ENCODE measurements at regions not wholly inside any gene's neighbourhood (a gene's known extent, or its start where the extent isn't known, plus 50 kb on each side); places are given as distances from the start of the nearest gene placed in this dataset.

- Histone ChIP-seq H3K27me3 (ENCODE audit: insufficient read depth, low read length, poor library complexity, severe bottlenecking) (no peaks in the 10 kb centered on the region), H3K27ac (ENCODE audit: low read depth, low read length) (no peak overlapping the region), H3K9me3 (ENCODE audit: low read length) (no peaks in the 10 kb centered on the region), H3K4me1 (ENCODE audit: insufficient read depth, low read length) (no peaks in the 10 kb centered on the region), H3K36me3 (ENCODE audit: insufficient read depth, low read length) (no peaks in the 10 kb centered on the region), H3K4me3 (ENCODE audit: low read length) (no peak overlapping the region)
- no peak overlapping the region for H3K27ac Mint-ChIP-seq
- no peaks in the 10 kb centered on the region for H3K4me1 Mint-ChIP-seq
- ChIA-PET POLR2A (no interaction called here), CTCF (no interaction called here)
- peaks cover 2 to 4% of the 10 kb centered on the region in 2 donors for H3K27me3 Mint-ChIP-seq
- DNase-seq: no peak
- H3K9me3 Mint-ChIP-seq: peaks cover 0 to 3% (median 0%) of the 10 kb centered on the region in 5 donors
- no peak overlapping the region for H3K4me3 Mint-ChIP-seq
- H3K36me3 Mint-ChIP-seq: no peaks in the 10 kb centered on the region
Observed at GRCh38 chr5:57768745-57769144, 286.1 kb upstream of the ACTBL2 start.

- no peaks in the 10 kb centered on the region for H3K4me1 ChIP-seq (ENCODE audit: insufficient read depth, low read length)
- ChIA-PET POLR2A (no interaction called here), CTCF (no interaction called here)
- no peaks in the 10 kb centered on the region for H3K27me3 ChIP-seq (ENCODE audit: insufficient read depth, low read length, poor library complexity, severe bottlenecking)
- no peak overlapping the region for H3K4me3 Mint-ChIP-seq
- H3K4me1 Mint-ChIP-seq: no peaks in the 10 kb centered on the region
- H3K9me3 Mint-ChIP-seq: no peaks in the 10 kb centered on the region
- H3K27ac ChIP-seq (ENCODE audit: low read depth, low read length): no peak overlapping the region
- H3K27ac Mint-ChIP-seq: no peak overlapping the region
- no peaks in the 10 kb centered on the region for H3K36me3 ChIP-seq (ENCODE audit: insufficient read depth, low read length)
- peaks cover 4 to 5% of the 10 kb centered on the region in 2 donors for H3K27me3 Mint-ChIP-seq
- H3K36me3 Mint-ChIP-seq: no peaks in the 10 kb centered on the region
- DNase-seq: no peak
- H3K4me3 ChIP-seq (ENCODE audit: low read length): no peak overlapping the region
- no peaks in the 10 kb centered on the region for H3K9me3 ChIP-seq (ENCODE audit: low read length)
Observed at GRCh38 chr5:57764479-57765089, 282.0 kb upstream of the ACTBL2 start.

GRCh38 chr5:57761513-57761912 lies 278.9 kb upstream of the ACTBL2 start:
- H3K4me1 ChIP-seq (ENCODE audit: insufficient read depth, low read length): no peaks in the 10 kb centered on the region
- Mint-ChIP-seq H3K27ac (no peak overlapping the region), H3K9me3 (no peaks in the 10 kb centered on the region), H3K4me1 (no peaks in the 10 kb centered on the region), H3K4me3 (no peak overlapping the region), H3K27me3 (peaks cover 0 to 5% of the 10 kb centered on the region in 2 donors), H3K36me3 (no peaks in the 10 kb centered on the region)
- no peak overlapping the region for H3K4me3 ChIP-seq (ENCODE audit: low read length)
- no peaks in the 10 kb centered on the region for H3K9me3 ChIP-seq (ENCODE audit: low read length)
- H3K27me3 ChIP-seq (ENCODE audit: insufficient read depth, low read length, poor library complexity, severe bottlenecking): no peaks in the 10 kb centered on the region
- DNase-seq: no peak
- POLR2A ChIA-PET: no interaction called here
- H3K36me3 ChIP-seq (ENCODE audit: insufficient read depth, low read length): no peaks in the 10 kb centered on the region
- no peak overlapping the region for H3K27ac ChIP-seq (ENCODE audit: low read depth, low read length)
- CTCF ChIA-PET: no interaction called here

- CTCF ChIA-PET: no interaction called here
- Histone ChIP-seq H3K4me3 (ENCODE audit: low read length) (no peak overlapping the region), H3K9me3 (ENCODE audit: low read length) (no peaks in the 10 kb centered on the region), H3K27ac (ENCODE audit: low read depth, low read length) (no peak overlapping the region), H3K4me1 (ENCODE audit: insufficient read depth, low read length) (no peaks in the 10 kb centered on the region), H3K27me3 (ENCODE audit: insufficient read depth, low read length, poor library complexity, severe bottlenecking) (no peaks in the 10 kb centered on the region), H3K36me3 (ENCODE audit: insufficient read depth, low read length) (no peaks in the 10 kb centered on the region)
- Mint-ChIP-seq H3K4me3 (no peak overlapping the region), H3K27ac (no peak overlapping the region), H3K9me3 (peaks cover 0 to 3% (median 0%) of the 10 kb centered on the region in 5 donors), H3K27me3 (no peaks in the 10 kb centered on the region), H3K36me3 (no peaks in the 10 kb centered on the region), H3K4me1 (no peaks in the 10 kb centered on the region)
- no peak for DNase-seq
- POLR2A ChIA-PET: no interaction called here
Observed at GRCh38 chr5:57754616-57755015, 272.0 kb upstream of the ACTBL2 start.

GRCh38 chr5:57753446-57753845 lies 270.8 kb upstream of the ACTBL2 start:
- no peaks in the 10 kb centered on the region for H3K27me3 ChIP-seq (ENCODE audit: insufficient read depth, low read length, poor library complexity, severe bottlenecking)
- no peaks in the 10 kb centered on the region for H3K4me1 Mint-ChIP-seq
- peaks cover 0 to 3% (median 0%) of the 10 kb centered on the region in 5 donors for H3K9me3 Mint-ChIP-seq
- POLR2A ChIA-PET: no interaction called here
- H3K36me3 Mint-ChIP-seq: no peaks in the 10 kb centered on the region
- no peaks in the 10 kb centered on the region for H3K9me3 ChIP-seq (ENCODE audit: low read length)
- H3K36me3 ChIP-seq (ENCODE audit: insufficient read depth, low read length): no peaks in the 10 kb centered on the region
- no peak overlapping the region for H3K4me3 ChIP-seq (ENCODE audit: low read length)
- H3K4me1 ChIP-seq (ENCODE audit: insufficient read depth, low read length): no peaks in the 10 kb centered on the region
- CTCF ChIA-PET: no interaction called here
- H3K4me3 Mint-ChIP-seq: no peak overlapping the region
- no peak overlapping the region for H3K27ac Mint-ChIP-seq
- H3K27me3 Mint-ChIP-seq: no peaks in the 10 kb centered on the region
- no peak for DNase-seq
- no peak overlapping the region for H3K27ac ChIP-seq (ENCODE audit: low read depth, low read length)

GRCh38 chr5:57751710-57752109 lies 269.1 kb upstream of the ACTBL2 start:
- H3K36me3 ChIP-seq (ENCODE audit: insufficient read depth, low read length): no peaks in the 10 kb centered on the region
- H3K4me3 Mint-ChIP-seq: no peak overlapping the region
- no peaks in the 10 kb centered on the region for H3K27me3 Mint-ChIP-seq
- POLR2A ChIA-PET: no interaction called here
- H3K4me1 ChIP-seq (ENCODE audit: insufficient read depth, low read length): no peaks in the 10 kb centered on the region
- H3K27ac Mint-ChIP-seq: no peak overlapping the region
- H3K9me3 ChIP-seq (ENCODE audit: low read length): no peaks in the 10 kb centered on the region
- peaks cover 0 to 4% (median 2%) of the 10 kb centered on the region in 5 donors for H3K9me3 Mint-ChIP-seq
- no peaks in the 10 kb centered on the region for H3K4me1 Mint-ChIP-seq
- H3K27ac ChIP-seq (ENCODE audit: low read depth, low read length): no peak overlapping the region
- H3K27me3 ChIP-seq (ENCODE audit: insufficient read depth, low read length, poor library complexity, severe bottlenecking): no peaks in the 10 kb centered on the region
- no peak for DNase-seq
- H3K4me3 ChIP-seq (ENCODE audit: low read length): no peak overlapping the region
- CTCF ChIA-PET: no interaction called here
- H3K36me3 Mint-ChIP-seq: no peaks in the 10 kb centered on the region

GRCh38 chr5:57750891-57751290 lies 268.3 kb upstream of the ACTBL2 start:
- ChIA-PET POLR2A (no interaction called here), CTCF (no interaction called here)
- H3K4me1 Mint-ChIP-seq: no peaks in the 10 kb centered on the region
- H3K9me3 ChIP-seq (ENCODE audit: low read length): no peaks in the 10 kb centered on the region
- H3K4me3 Mint-ChIP-seq: no peak overlapping the region
- H3K4me3 ChIP-seq (ENCODE audit: low read length): no peak overlapping the region
- DNase-seq: no peak
- H3K4me1 ChIP-seq (ENCODE audit: insufficient read depth, low read length): no peaks in the 10 kb centered on the region
- H3K27me3 Mint-ChIP-seq: no peaks in the 10 kb centered on the region
- no peak overlapping the region for H3K27ac ChIP-seq (ENCODE audit: low read depth, low read length)
- no peak overlapping the region for H3K27ac Mint-ChIP-seq
- no peaks in the 10 kb centered on the region for H3K36me3 ChIP-seq (ENCODE audit: insufficient read depth, low read length)
- no peaks in the 10 kb centered on the region for H3K27me3 ChIP-seq (ENCODE audit: insufficient read depth, low read length, poor library complexity, severe bottlenecking)
- no peaks in the 10 kb centered on the region for H3K36me3 Mint-ChIP-seq
- peaks cover 0 to 4% (median 2%) of the 10 kb centered on the region in 5 donors for H3K9me3 Mint-ChIP-seq

GRCh38 chr5:57750282-57750681 lies 267.7 kb upstream of the ACTBL2 start:
- no peak overlapping the region for H3K4me3 ChIP-seq (ENCODE audit: low read length)
- Mint-ChIP-seq H3K4me3 (no peak overlapping the region), H3K9me3 (peaks cover 0 to 4% (median 2%) of the 10 kb centered on the region in 5 donors), H3K36me3 (no peaks in the 10 kb centered on the region), H3K27me3 (no peaks in the 10 kb centered on the region), H3K4me1 (no peaks in the 10 kb centered on the region), H3K27ac (no peak overlapping the region)
- no peaks in the 10 kb centered on the region for H3K9me3 ChIP-seq (ENCODE audit: low read length)
- no peaks in the 10 kb centered on the region for H3K36me3 ChIP-seq (ENCODE audit: insufficient read depth, low read length)
- H3K27ac ChIP-seq (ENCODE audit: low read depth, low read length): no peak overlapping the region
- CTCF ChIA-PET: no interaction called here
- no peaks in the 10 kb centered on the region for H3K4me1 ChIP-seq (ENCODE audit: insufficient read depth, low read length)
- H3K27me3 ChIP-seq (ENCODE audit: insufficient read depth, low read length, poor library complexity, severe bottlenecking): no peaks in the 10 kb centered on the region
- POLR2A ChIA-PET: no interaction called here
- no peak for DNase-seq

GRCh38 chr5:57749396-57749795 lies 266.8 kb upstream of the ACTBL2 start:
- H3K36me3 Mint-ChIP-seq: no peaks in the 10 kb centered on the region
- H3K4me3 ChIP-seq (ENCODE audit: low read length): no peak overlapping the region
- no peak overlapping the region for H3K27ac Mint-ChIP-seq
- no peaks in the 10 kb centered on the region for H3K4me1 ChIP-seq (ENCODE audit: insufficient read depth, low read length)
- ChIA-PET POLR2A (no interaction called here), CTCF (no interaction called here)
- H3K27me3 ChIP-seq (ENCODE audit: insufficient read depth, low read length, poor library complexity, severe bottlenecking): no peaks in the 10 kb centered on the region
- H3K9me3 ChIP-seq (ENCODE audit: low read length): no peaks in the 10 kb centered on the region
- no peak overlapping the region for H3K4me3 Mint-ChIP-seq
- DNase-seq: no peak
- no peaks in the 10 kb centered on the region for H3K4me1 Mint-ChIP-seq
- no peak overlapping the region for H3K27ac ChIP-seq (ENCODE audit: low read depth, low read length)
- H3K27me3 Mint-ChIP-seq: no peaks in the 10 kb centered on the region
- peaks cover 0 to 5% (median 2%) of the 10 kb centered on the region in 5 donors for H3K9me3 Mint-ChIP-seq
- no peaks in the 10 kb centered on the region for H3K36me3 ChIP-seq (ENCODE audit: insufficient read depth, low read length)

All from CD8-positive, alpha-beta memory T cell (primary cell).